T1000 (cell line): ENCODE measurements at regions not wholly inside any gene's neighbourhood (a gene's known extent, or its start where the extent isn't known, plus 50 kb on each side); places are given as distances from the start of the nearest gene placed in this dataset.
"Not testable (repeated sequence)": the region's sequence is repeated elsewhere in the genome, so short reads cannot be mapped to it uniquely, and the experiment has no call there.

Source experiments
- DNase-seq: peaks from one replicate; lab custom pipeline; 2025; ENCODE audit warnings: mixed read lengths; lab: John Stamatoyannopoulos, UW

DNA sequence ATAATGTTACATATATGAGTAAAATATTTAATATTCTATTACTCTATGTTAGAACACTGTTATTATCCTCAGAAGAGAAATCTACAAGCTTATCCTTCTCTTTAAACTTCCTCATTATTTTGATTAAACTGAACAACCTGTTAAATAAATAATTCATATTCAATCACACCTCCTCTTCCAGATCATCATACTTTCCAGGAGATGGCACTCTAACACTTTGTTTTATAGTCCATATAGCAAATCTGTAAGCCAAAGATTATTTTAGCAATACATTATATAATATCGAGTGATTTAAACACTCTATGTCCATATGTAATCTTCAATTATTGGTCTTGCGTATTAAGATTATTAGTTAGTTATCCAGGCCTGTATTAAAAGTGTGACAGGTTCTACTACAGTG, 694.1 kb downstream of the ANKRD7 start:
- DNase-seq, result no peak

- no peak for DNase-seq
Observed at GRCh38 chr7:118938845-118939244, 714.3 kb downstream of the ANKRD7 start.

DNA sequence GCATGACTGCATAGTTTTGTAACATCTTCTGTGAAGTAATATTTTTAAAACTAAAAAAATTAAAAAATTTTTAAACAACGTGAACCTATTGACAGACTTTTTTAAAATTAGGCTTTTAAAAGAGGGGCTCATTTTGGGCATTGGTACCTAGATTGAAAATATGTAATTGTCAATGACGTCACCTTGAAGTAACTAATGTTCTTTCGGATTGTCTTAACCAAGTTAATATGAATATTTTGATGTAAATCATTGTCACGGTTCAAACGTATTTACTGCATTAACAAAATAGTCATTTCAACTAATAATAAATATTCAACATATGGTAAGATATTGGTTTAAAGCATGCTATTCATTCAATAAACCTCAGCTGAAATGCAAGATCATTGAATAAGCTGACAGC, 719.8 kb downstream of the ANKRD7 start:
- no peak for DNase-seq

DNA sequence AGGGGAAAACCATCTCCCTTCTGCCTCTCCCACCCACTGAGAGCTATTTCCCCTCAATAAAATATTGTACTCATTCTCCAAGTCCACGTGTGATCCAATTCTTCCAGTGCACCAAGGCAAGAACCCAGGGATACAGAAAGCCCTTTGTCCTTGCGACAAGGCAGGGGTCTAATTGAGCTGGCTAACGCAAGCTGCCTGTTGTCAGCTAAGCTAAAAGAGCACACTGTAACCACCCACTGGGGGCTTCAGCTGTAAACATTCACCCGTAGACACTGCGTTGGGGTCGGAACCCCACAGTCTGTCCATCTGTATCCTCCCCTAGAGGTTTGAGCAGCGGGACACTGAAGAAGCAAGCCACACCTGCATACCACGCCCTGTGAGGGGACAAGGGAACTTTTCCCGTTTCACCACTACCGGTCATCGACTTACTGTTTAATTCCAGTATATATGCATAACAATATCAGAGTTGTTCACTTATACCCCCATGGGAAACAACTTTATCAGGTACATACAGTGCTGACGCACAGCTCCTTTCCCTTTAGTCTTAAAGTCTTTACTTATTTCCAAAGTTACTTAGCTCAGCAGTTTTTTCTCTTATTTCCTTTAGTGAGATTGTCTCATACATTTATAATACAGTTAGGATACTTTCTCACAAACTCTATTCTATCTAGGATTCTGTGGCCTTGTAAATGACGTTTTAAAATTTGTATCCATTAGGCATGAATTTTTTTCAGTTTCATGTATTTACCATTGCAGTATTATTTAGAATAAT, 721.6 kb downstream of the ANKRD7 start:
- no peak for DNase-seq

DNA sequence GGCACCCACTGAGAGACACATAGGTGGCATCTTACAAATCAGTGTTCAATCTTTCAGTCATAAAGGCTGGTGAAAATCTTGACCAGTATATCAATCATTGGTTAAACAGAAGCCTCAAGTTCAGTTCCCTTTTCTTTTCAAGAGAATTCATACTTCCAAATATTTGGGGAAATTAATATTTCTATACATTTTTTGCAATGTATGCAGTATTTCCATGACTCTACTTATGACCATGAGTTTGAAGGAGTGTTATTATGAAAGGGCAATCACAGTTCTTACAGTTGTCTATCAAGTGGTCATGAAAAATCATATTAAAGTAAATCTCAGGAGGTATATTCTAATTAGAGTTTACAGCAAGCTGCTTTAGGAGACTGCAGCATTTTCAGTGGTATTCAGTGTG, 724.0 kb downstream of the ANKRD7 start:
- DNase-seq, result no peak

GRCh38 chr7:118949031-118949430, 724.5 kb downstream of the ANKRD7 start:
- DNase-seq, result no peak

GRCh38 chr7:118956285-118956684, 731.8 kb downstream of the ANKRD7 start:
- not testable (repeated sequence) for DNase-seq

DNA sequence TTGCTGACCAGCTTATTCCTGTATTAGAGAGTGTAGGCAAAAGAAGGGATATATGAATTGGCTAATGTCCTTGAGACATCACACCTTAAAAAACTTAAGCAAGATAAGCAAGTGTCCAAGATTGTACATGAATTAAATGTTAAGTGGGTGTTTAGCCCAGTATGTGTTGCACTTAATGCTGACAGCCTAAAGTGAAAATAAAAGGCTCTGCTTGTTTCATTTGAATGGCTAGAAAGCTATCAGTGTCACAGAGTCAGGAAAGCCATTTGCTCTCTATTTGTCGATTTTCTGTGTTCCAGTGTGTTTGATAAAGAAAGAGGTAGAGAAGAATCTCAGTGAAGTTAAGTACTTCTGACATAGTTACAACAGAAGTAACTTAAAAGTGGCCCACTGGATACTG, 744.9 kb downstream of the ANKRD7 start:
- no peak for DNase-seq

- DNase-seq, result no peak
Observed at GRCh38 chr7:118971706-118972105, 747.2 kb downstream of the ANKRD7 start.

- no peak for DNase-seq
Observed at GRCh38 chr7:118974836-118975235, 750.3 kb downstream of the ANKRD7 start.

DNA sequence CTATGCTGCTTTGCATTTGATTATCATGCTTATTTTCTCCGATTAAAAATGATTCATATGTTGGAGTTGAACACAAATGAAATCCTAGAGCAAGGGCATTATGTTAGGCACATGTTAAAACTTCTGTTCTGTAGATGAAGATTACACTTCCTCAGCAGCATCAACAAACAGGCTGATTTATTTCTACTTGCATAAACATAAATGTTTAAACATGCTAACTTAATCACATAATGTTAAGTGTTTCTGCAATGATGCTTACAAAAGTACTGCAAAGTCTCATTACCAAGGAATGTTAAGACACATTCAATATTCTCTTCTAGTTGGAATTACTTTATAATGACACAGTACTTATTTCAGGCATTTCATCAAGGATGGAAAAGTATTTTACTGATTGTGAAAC, 770.8 kb downstream of the ANKRD7 start:
- no peak for DNase-seq

GRCh38 chr7:119007236-119007635, 782.7 kb downstream of the ANKRD7 start:
- DNase-seq, result no peak

GRCh38 chr7:119010635-119011034, 786.1 kb downstream of the ANKRD7 start:
- no peak for DNase-seq

GRCh38 chr7:119026391-119026790, 801.9 kb downstream of the ANKRD7 start:
- DNase-seq, result no peak

- DNase-seq, result no peak
Observed at GRCh38 chr7:119028736-119029135, 804.2 kb downstream of the ANKRD7 start.

GRCh38 chr7:119032136-119032535, 807.6 kb downstream of the ANKRD7 start:
- not testable (repeated sequence) for DNase-seq

- DNase-seq, result no peak
Observed at GRCh38 chr7:119033641-119034040, 809.1 kb downstream of the ANKRD7 start.

- no peak for DNase-seq
Observed at GRCh38 chr7:119037941-119038340, 813.4 kb downstream of the ANKRD7 start.

DNA sequence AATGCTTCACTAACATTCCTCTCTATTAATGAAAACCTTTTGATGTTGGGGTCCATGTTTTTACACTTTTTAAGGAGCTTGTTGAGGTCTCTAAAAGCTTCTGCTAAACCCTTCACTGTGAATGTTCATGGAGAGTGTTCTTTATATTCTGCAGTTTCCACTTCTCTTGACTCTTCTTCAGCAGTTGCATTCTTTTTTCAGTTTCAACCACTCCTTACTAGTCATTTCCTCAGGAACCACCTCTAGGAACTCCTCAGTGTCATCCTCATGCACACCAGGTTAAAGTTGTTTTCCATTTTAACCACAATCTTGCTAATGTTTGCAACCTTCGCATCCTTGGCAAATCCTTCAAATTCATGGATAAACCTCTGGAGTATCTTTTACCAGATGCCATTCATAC, 821.6 kb downstream of the ANKRD7 start:
- DNase-seq, result no peak

DNA sequence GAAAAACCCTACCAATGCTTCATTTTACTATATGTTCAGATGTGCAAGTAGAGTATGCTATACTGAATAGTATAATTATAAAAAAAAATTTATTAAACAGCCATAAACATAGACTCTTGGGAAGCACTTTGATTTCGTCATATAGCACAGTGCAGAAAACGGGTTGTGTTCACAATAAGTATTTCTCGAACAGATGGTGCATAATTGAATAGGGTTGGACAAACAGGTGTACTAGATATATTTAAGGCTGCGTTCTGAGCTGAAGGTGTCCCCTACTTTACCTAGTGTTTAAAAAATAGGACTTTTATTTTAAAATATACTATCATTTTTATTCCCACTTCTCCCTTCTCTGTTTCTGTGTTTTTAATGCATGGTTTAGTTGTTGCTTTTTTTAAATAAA, 841.5 kb downstream of the ANKRD7 start:
- no peak for DNase-seq

GRCh38 chr7:119086026-119086425, 861.5 kb downstream of the ANKRD7 start:
- no peak for DNase-seq

GRCh38 chr7:119090851-119091250, 866.3 kb downstream of the ANKRD7 start:
- DNase-seq, result no peak

GRCh38 chr7:119096683-119097082, 872.2 kb downstream of the ANKRD7 start:
- DNase-seq, result no peak

DNA sequence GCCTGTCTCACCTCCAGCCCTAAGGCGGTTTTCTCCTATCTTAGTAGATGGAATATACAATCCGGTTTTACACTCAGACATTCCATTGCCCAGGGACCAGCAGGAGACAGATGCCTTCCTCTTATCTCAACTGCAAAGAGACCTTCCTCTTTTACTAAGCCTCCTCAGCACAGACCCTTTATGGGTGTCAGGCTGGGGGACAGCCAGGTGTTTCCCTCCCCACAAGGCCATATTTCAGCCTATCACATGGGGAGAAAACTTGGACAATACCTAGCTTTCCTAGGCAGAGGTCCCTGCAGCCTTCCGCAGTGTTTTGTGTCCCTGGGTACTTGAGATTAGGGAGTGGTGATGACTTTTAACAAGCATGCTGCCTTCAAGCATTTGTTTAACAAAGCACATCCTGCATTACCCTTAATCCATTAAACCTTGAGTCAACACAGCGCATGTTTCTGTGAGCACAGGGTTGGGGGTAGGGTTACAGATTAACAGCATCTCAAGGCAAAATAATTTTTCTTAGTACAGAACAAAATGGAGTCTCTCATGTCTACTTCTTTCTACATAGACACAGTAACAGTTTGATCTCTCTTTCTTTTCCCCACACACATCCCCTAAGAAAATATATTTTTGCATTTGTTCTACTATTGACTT, 876.2 kb downstream of the ANKRD7 start:
- not testable (repeated sequence) for DNase-seq
